Keratinocyte (primary cell): ENCODE measurements at regions not wholly inside any gene's neighbourhood (a gene's known extent, or its start where the extent isn't known, plus 50 kb on each side); places are given as distances from the start of the nearest gene placed in this dataset.

Source experiments
- DNase-seq: peaks from one replicate; pipeline ENCODE4 v3.0.0-alpha.2; 2011; ENCODE audit warnings: low read depth, missing footprints, low spot score
- FAIRE-seq: peaks from 2 replicates; lab custom pipeline; 2011; peaks lifted over from hg19 to GRCh38; lab: Jason Lieb, UNC
- H2AFZ ChIP-seq: 2 replicates; pipeline ENCODE4 v1.6.0; 2012; ENCODE audit warnings: low read length, control low read depth, inconsistent platforms; ENCODE audit not compliant: control insufficient read depth
- H3K27ac ChIP-seq: 2 replicates; pipeline ENCODE4 v1.5.1; 2011; ENCODE audit warnings: low read length; ENCODE audit not compliant: control insufficient read depth, insufficient read depth
- H3K27me3 ChIP-seq: 3 replicates; pipeline ENCODE4 v1.6.0; 2011; ENCODE audit warnings: low read length; ENCODE audit not compliant: control insufficient read depth, insufficient read depth; ENCODE audit errors: extremely low read depth
- H3K36me3 ChIP-seq, 2 experiments: 2 replicates in 1 of 2; 3 replicates in 1 of 2; pipeline ENCODE4 v1.5.1; 2011; ENCODE audit warnings: low read length in 2 of 2, mild to moderate bottlenecking in 1 of 2; ENCODE audit not compliant: control insufficient read depth in 2 of 2, insufficient read depth in 2 of 2; ENCODE audit errors: extremely low read depth in 1 of 2
- H3K4me1 ChIP-seq: 3 replicates; pipeline ENCODE4 v1.5.1; 2011; ENCODE audit warnings: low read length; ENCODE audit not compliant: control insufficient read depth, insufficient read depth; ENCODE audit errors: extremely low read depth
- H3K4me2 ChIP-seq: 3 replicates; pipeline ENCODE4 v1.6.0; 2011; ENCODE audit warnings: low read depth, low read length; ENCODE audit not compliant: control insufficient read depth, insufficient read depth; ENCODE audit errors: extremely low read depth
- H3K4me3 ChIP-seq, 3 experiments: fragments of 200-600 bp in 1 of 3; sonication (generic) in 1 of 3; 2 replicates in 2 of 3; 3 replicates in 1 of 3; pipeline ENCODE4 v1.5.1; 2011 to 2016; ENCODE audit warnings: low read length in 3 of 3, mild to moderate bottlenecking in 3 of 3, control low read depth in 2 of 3, inconsistent platforms in 1 of 3, low read depth in 1 of 3, mixed read lengths in 1 of 3, mixed run types in 1 of 3, moderate library complexity in 1 of 3; ENCODE audit not compliant: control insufficient read depth in 2 of 3, insufficient read depth in 2 of 3; ENCODE audit errors: extremely low read depth in 1 of 3
- H3K79me2 ChIP-seq: 2 replicates; pipeline ENCODE4 v1.6.0; 2012; ENCODE audit warnings: low read length; ENCODE audit not compliant: control insufficient read depth, insufficient read depth
- H3K9ac ChIP-seq: 3 replicates; pipeline ENCODE4 v1.6.0; 2011; ENCODE audit warnings: low read length; ENCODE audit not compliant: control insufficient read depth, insufficient read depth; ENCODE audit errors: extremely low read depth
- H3K9me1 ChIP-seq: 3 replicates; pipeline ENCODE4 v1.6.0; 2011; ENCODE audit warnings: low read length; ENCODE audit not compliant: control insufficient read depth, insufficient read depth; ENCODE audit errors: extremely low read depth
- H3K9me3 ChIP-seq: 2 replicates; pipeline ENCODE4 v1.5.1; 2012; ENCODE audit warnings: low read depth, low read length; ENCODE audit not compliant: control insufficient read depth
- H4K20me1 ChIP-seq: 3 replicates; pipeline ENCODE4 v1.6.0; 2011; ENCODE audit warnings: low read length; ENCODE audit not compliant: control insufficient read depth, insufficient read depth; ENCODE audit errors: extremely low read depth
- CTCF ChIP-seq, 3 experiments: IDR thresholded peaks in 1 of 3; conservative IDR thresholded peaks in 1 of 3; optimal IDR thresholded peaks in 1 of 3; 2 replicates in 2 of 3; 3 replicates in 1 of 3; pipeline versions ENCODE3 to v1.5.1; 2011; ENCODE audit warnings: low read length in 3 of 3, mild to moderate bottlenecking in 3 of 3, moderate library complexity in 2 of 3, control low read depth in 1 of 3, inconsistent platforms in 1 of 3; ENCODE audit not compliant: insufficient read depth in 2 of 3; ENCODE audit errors: extremely low read depth in 1 of 3
- EZH2 ChIP-seq: IDR thresholded peaks from one replicate; pipeline ENCODE4 v1.6.1; 2012; ENCODE audit warnings: inconsistent platforms, mild to moderate bottlenecking, low read length, moderate library complexity
- dilution Hi-C: fragments of 300-500 bp; cut with MboI; formaldehyde crosslinking; loops from one replicate; pipeline ENCODE4 v1.7.0; 2020; ENCODE audit warnings: low sequenced_read_pairs; ENCODE audit not compliant: extremely low pct_ligation_motif_present

GRCh38 chr11:116406042-116406441 lies 366.7 kb downstream of the BUD13 start:
- Histone ChIP-seq H3K9ac (no peak overlapping the region), H3K27me3 (no peaks in the 10 kb centered on the region), H3K4me1 (no peaks in the 10 kb centered on the region), H3K9me1 (no peaks in the 10 kb centered on the region), H2AFZ (no peak overlapping the region), H3K36me3 (no peaks in the 10 kb centered on the region), H3K4me3 (no peak overlapping the region), H3K27ac (no peak overlapping the region), H3K4me2 (no peak overlapping the region), H3K79me2 (no peaks in the 10 kb centered on the region), H3K9me3 (no peaks in the 10 kb centered on the region), H4K20me1 (no peaks in the 10 kb centered on the region)
- DNase-seq (no peak), FAIRE-seq (no peak)
- dilution Hi-C loops: no loop called here
- TF ChIP-seq CTCF (optimal IDR thresholded peaks at IDR 0.05 in 1 of 3, IDR thresholded peaks at IDR 0.05 in 1 of 3, conservative IDR thresholded peaks at IDR 0.05 in 1 of 3; ENCODE audit: extremely low read depth in 1 of 3, insufficient read depth in 2 of 3, low read length in 3 of 3) (no peak), EZH2 (no peak)

- Histone ChIP-seq H3K9me3 (no peaks in the 10 kb centered on the region), H3K4me1 (no peaks in the 10 kb centered on the region), H3K79me2 (no peaks in the 10 kb centered on the region), H3K4me3 (no peak overlapping the region), H3K4me2 (no peak overlapping the region), H2AFZ (no peak overlapping the region), H3K27ac (no peak overlapping the region), H3K9ac (no peak overlapping the region), H3K27me3 (no peaks in the 10 kb centered on the region), H3K36me3 (no peaks in the 10 kb centered on the region), H4K20me1 (no peaks in the 10 kb centered on the region), H3K9me1 (no peaks in the 10 kb centered on the region)
- dilution Hi-C loops: no loop called here
- DNase-seq: no peak
- TF ChIP-seq EZH2 (no peak), CTCF (optimal IDR thresholded peaks at IDR 0.05 in 1 of 3, IDR thresholded peaks at IDR 0.05 in 1 of 3, conservative IDR thresholded peaks at IDR 0.05 in 1 of 3; ENCODE audit: extremely low read depth in 1 of 3, insufficient read depth in 2 of 3, low read length in 3 of 3) (no peak)
- FAIRE-seq: no peak
These were observed 368.4 kb downstream of the BUD13 start for GRCh38 chr11:116404462-116404798.
